Upper lobe of left lung (tissue), 6 donors: ENCODE measurements at regions not wholly inside any gene's neighbourhood (a gene's known extent, or its start where the extent isn't known, plus 50 kb on each side); places are given as distances from the start of the nearest gene placed in this dataset.

Experiments used
- ATAC-seq, 2 donors: fragments of 200-7000 bp; cut with Tn5 transposase; one replicate each; pipeline ENCODE4 v1.9.1; 2022; ENCODE audit warnings: mild to moderate bottlenecking in 2 of 2, moderate library complexity in 2 of 2; ENCODE audit not compliant: low FRiP score in 2 of 2
- DNase-seq, 2 donors: peaks; one replicate each; pipeline ENCODE4 v3.0.0-alpha.2; 2019 to 2020
- H3K27ac ChIP-seq, 4 donors: fragments of 200-600 bp; sonication (generic); one replicate each; pipeline ENCODE4 v1.5.1; 2016 to 2019
- H3K27me3 ChIP-seq, 4 donors: fragments of 200-600 bp; sonication (generic); one replicate each; pipeline ENCODE4 v1.5.1; 2017 to 2019
- H3K36me3 ChIP-seq, 4 donors: fragments of 200-600 bp; sonication (generic); one replicate each; pipeline ENCODE4 v1.5.1; 2016 to 2019
- H3K4me1 ChIP-seq, 4 donors: fragments of 200-600 bp; sonication (generic); one replicate each; pipeline ENCODE4 v1.5.1; 2018 to 2019
- H3K4me3 ChIP-seq, 4 donors: fragments of 200-600 bp; sonication (generic); one replicate each; pipeline ENCODE4 v1.5.1; 2017 to 2019; ENCODE audit warnings: mild to moderate bottlenecking in 2 of 4, moderate library complexity in 1 of 4
- H3K9me3 ChIP-seq, 4 donors: fragments of 200-600 bp; sonication (generic); one replicate each; pipeline ENCODE4 v1.5.1; 2018 to 2019
- CTCF ChIP-seq, 6 experiments: fragments of 450-650 bp in 4 of 6; fragments of 200-600 bp in 2 of 6; sonication (generic) in 2 of 6; IDR thresholded peaks; one replicate each; pipeline ENCODE4 v1.5.1; 2016 to 2019; ENCODE audit warnings: antibody characterized with exemption in 6 of 6
- EP300 ChIP-seq, 4 donors: sonication (generic); formaldehyde crosslinking; IDR thresholded peaks; one replicate each; pipeline ENCODE4 v1.5.1; 2017; ENCODE audit warnings: antibody characterized with exemption in 4 of 4, control low read depth in 2 of 4
- POLR2A ChIP-seq, 4 donors: fragments of 450-650 bp; IDR thresholded peaks; one replicate each; pipeline ENCODE4 v1.5.1; 2016 to 2017; ENCODE audit warnings: antibody characterized with exemption in 4 of 4, mild to moderate bottlenecking in 2 of 4
- POLR2AphosphoS5 ChIP-seq, 2 donors: sonication (generic); formaldehyde crosslinking; IDR thresholded peaks; one replicate each; pipeline ENCODE4 v1.5.1; 2017; ENCODE audit warnings: antibody characterized with exemption in 2 of 2
- WGBS, 2 donors: methylation state at CpG; one replicate each; pipeline ENCODE4 v1.1.5; 2017 to 2018; 5-methylcytosine and 5-hydroxymethylcytosine counted together
- donor health status: DM: no; HTN: no; CAD: no; lungs with moderate emphysema.
- donor health status: DM: no; HTN: yes; CAD: no; lungs with severe emphysema.

DNA sequence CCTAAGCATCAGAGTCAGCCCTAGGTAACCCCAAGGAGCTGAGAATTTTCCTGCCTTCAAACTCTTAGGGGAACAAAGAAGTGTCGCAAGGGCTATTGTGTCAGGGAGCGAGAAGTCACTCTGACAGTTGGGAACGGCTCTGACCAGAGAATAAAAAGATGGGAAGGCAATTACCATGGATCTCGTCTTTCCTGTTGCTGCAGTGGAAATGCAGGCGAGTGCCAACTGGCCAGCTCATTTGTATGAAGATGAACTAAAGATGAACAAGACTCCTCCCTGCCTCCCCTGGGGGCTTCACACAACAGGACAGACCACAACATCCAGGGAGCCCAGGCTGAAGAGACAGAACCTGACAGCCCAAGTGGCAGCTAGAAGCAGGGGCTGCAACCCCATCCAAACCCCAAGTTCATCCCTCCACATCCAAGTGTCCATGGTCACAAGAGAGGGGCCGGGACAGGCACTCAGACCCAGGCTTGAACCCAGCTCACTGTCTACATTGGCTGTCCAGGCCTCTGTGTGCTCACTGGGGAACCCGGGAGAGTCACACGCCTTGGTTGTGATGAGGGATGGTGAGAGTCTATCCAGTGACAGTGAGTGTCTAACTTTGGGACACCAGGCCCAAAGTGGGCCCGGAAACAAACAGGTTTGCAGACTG, 322.4 kb downstream of the BCL11B start:
- H3K4me3 ChIP-seq: no peak overlapping the region
- ATAC-seq (no peak), DNase-seq (no peak)
- no peaks in the 10 kb centered on the region for H3K36me3 ChIP-seq
- H3K9me3 ChIP-seq: no peaks in the 10 kb centered on the region
- TF ChIP-seq CTCF (IDR thresholded peaks at IDR 0.05) (no peak), EP300 (IDR thresholded peaks at IDR 0.05) (no peak), POLR2A (IDR thresholded peaks at IDR 0.05) (no peak)
- 77% methylated on average over 7 to 9 of the region's 9 CpGs for WGBS, 2 donors
- H3K27ac ChIP-seq: no peak overlapping the region
- H3K4me1 ChIP-seq: peaks cover 7 to 17% (median 14%) of the 10 kb centered on the region in 4 donors
- no peaks in the 10 kb centered on the region for H3K27me3 ChIP-seq

DNA sequence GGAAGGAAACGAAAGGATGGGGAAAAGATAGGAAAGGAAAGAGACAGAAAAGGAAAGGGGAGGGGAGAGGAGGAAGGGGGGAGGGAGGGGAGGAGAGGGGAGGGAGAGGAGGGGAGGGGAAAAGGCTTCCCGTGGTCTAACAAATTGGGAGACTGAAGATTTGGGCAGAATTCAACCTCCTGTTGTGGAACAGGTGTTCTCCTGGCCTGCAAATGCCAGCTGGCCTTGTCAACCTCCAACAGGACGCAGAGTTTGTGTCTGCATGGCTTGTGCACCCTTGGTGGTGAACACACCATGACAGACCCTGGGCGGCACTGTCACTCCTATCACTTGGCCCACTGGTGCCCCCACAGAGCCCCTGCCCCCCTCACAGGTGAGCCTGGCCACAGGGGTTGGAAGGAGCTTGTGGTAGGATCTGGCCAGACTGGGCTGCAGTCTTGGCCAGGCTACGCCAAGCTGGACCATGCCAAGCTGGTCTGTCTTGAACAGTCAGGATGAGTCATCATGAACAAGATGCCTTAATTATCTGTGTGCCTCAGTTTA, 321.6 kb downstream of the BCL11B start:
- Histone ChIP-seq H3K9me3 (no peaks in the 10 kb centered on the region), H3K27ac (no peak overlapping the region), H3K4me1 (peaks cover 7 to 17% (median 14%) of the 10 kb centered on the region in 4 donors), H3K4me3 (no peak overlapping the region), H3K36me3 (no peaks in the 10 kb centered on the region), H3K27me3 (no peaks in the 10 kb centered on the region)
- DNase-seq: no peak
- WGBS, 2 donors: 83 to 84% methylated on average over 5 of the region's 5 CpGs
- no peak for ATAC-seq
- TF ChIP-seq CTCF (IDR thresholded peaks at IDR 0.05) (no peak), EP300 (IDR thresholded peaks at IDR 0.05) (no peak), POLR2A (IDR thresholded peaks at IDR 0.05) (no peak), POLR2AphosphoS5 (IDR thresholded peaks at IDR 0.05) (no peak)

GRCh38 chr14:98951031-98951430, 321.0 kb downstream of the BCL11B start:
- DNase-seq: no peak
- ATAC-seq: no peak
- Histone ChIP-seq H3K27me3 (no peaks in the 10 kb centered on the region), H3K27ac (no peak overlapping the region), H3K4me3 (no peak overlapping the region), H3K36me3 (no peaks in the 10 kb centered on the region), H3K4me1 (peaks cover 5 to 12% (median 11%) of the 10 kb centered on the region in 4 donors), H3K9me3 (no peaks in the 10 kb centered on the region)
- WGBS, 2 donors: 87 to 96% methylated on average over 3 of the region's 3 CpGs
- TF ChIP-seq CTCF (IDR thresholded peaks at IDR 0.05): no peak
- no peak for TF ChIP-seq POLR2AphosphoS5 (IDR thresholded peaks at IDR 0.05)
- TF ChIP-seq EP300 (IDR thresholded peaks at IDR 0.05): no peak
- no peak for TF ChIP-seq POLR2A (IDR thresholded peaks at IDR 0.05)

DNA sequence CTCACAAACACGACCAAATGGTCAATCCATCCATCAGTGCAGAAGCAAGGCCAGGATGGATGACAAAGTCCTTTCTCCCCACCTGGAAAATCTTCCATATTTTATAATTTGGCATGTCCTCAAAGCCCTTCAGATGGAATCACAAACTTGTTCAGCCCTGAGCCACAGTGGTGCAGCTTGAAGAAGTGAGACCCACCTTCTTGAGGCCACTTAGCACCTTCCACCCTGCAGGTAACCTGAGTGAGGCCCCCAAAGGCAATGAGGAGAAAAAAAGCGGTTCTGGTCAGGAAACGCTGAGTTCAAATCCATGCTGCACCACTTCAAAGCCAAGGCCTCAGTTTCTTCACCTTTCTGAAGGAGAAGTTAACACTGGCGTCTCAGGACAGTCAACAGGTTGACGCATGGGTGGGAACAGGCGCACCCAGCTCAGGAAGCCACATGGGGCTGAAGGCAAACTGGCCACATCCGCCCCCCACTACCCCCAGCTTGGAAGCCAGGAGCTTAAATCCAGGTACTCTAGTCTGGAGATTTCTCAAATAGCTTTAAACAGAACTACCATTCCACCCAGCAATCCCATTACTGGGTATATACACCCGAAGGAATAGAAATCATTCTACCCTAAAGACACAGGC, 320.4 kb downstream of the BCL11B start:
- H3K36me3 ChIP-seq: no peaks in the 10 kb centered on the region
- no peak for TF ChIP-seq EP300 (IDR thresholded peaks at IDR 0.05)
- no peak for TF ChIP-seq CTCF (IDR thresholded peaks at IDR 0.05)
- TF ChIP-seq POLR2AphosphoS5 (IDR thresholded peaks at IDR 0.05): no peak
- TF ChIP-seq POLR2A (IDR thresholded peaks at IDR 0.05): no peak
- H3K4me1 ChIP-seq: peaks cover 0 to 9% (median 6%) of the 10 kb centered on the region in 4 donors
- H3K4me3 ChIP-seq: no peak overlapping the region
- ATAC-seq: no peak
- H3K27ac ChIP-seq: no peak overlapping the region
- no peaks in the 10 kb centered on the region for H3K27me3 ChIP-seq
- H3K9me3 ChIP-seq: no peaks in the 10 kb centered on the region
- 86 to 89% methylated on average over 5 to 8 of the region's 8 CpGs for WGBS, 2 donors
- no peak for DNase-seq
